Peyer's patch (tissue), 4 donors: ENCODE measurements at regions not wholly inside any gene's neighbourhood (a gene's known extent, or its start where the extent isn't known, plus 50 kb on each side); places are given as distances from the start of the nearest gene placed in this dataset.

Experiments used
- POLR2A ChIP-seq, 2 donors: fragments of 450-650 bp; IDR thresholded peaks; one replicate each; pipeline ENCODE4 v1.5.1; 2017; ENCODE audit warnings: antibody characterized with exemption in 2 of 2, mild to moderate bottlenecking in 2 of 2, moderate library complexity in 2 of 2
- TF ChIP-seq, protein P1 (sequence below), 6 experiments: fragments of 450-650 bp in 4 of 6; fragments of 200-600 bp in 2 of 6; sonication (generic) in 1 of 6; IDR thresholded peaks; one replicate each; pipeline ENCODE4 v1.5.1; 2017 to 2019; ENCODE audit warnings: antibody characterized with exemption in 6 of 6, mild to moderate bottlenecking in 3 of 6, moderate library complexity in 1 of 6

- TF ChIP-seq, protein P1, sequence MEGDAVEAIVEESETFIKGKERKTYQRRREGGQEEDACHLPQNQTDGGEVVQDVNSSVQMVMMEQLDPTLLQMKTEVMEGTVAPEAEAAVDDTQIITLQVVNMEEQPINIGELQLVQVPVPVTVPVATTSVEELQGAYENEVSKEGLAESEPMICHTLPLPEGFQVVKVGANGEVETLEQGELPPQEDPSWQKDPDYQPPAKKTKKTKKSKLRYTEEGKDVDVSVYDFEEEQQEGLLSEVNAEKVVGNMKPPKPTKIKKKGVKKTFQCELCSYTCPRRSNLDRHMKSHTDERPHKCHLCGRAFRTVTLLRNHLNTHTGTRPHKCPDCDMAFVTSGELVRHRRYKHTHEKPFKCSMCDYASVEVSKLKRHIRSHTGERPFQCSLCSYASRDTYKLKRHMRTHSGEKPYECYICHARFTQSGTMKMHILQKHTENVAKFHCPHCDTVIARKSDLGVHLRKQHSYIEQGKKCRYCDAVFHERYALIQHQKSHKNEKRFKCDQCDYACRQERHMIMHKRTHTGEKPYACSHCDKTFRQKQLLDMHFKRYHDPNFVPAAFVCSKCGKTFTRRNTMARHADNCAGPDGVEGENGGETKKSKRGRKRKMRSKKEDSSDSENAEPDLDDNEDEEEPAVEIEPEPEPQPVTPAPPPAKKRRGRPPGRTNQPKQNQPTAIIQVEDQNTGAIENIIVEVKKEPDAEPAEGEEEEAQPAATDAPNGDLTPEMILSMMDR (IDR thresholded peaks at IDR 0.05): no peak
- TF ChIP-seq POLR2A (IDR thresholded peaks at IDR 0.05): no peak
Measured at GRCh38 chr4:135775909-135776308, 1574.3 kb upstream of the PABPC4L start.
